Amniotic epithelial cell (primary cell): ENCODE measurements at regions not wholly inside any gene's neighbourhood (a gene's known extent, or its start where the extent isn't known, plus 50 kb on each side); places are given as distances from the start of the nearest gene placed in this dataset.
"Not testable (repeated sequence)": the region's sequence is repeated elsewhere in the genome, so short reads cannot be mapped to it uniquely, and the experiment has no call there.

ENCODE experiments used
- DNase-seq: peaks from one replicate; pipeline ENCODE4 v3.0.0-alpha.2; 2010; ENCODE audit warnings: low read depth

DNA sequence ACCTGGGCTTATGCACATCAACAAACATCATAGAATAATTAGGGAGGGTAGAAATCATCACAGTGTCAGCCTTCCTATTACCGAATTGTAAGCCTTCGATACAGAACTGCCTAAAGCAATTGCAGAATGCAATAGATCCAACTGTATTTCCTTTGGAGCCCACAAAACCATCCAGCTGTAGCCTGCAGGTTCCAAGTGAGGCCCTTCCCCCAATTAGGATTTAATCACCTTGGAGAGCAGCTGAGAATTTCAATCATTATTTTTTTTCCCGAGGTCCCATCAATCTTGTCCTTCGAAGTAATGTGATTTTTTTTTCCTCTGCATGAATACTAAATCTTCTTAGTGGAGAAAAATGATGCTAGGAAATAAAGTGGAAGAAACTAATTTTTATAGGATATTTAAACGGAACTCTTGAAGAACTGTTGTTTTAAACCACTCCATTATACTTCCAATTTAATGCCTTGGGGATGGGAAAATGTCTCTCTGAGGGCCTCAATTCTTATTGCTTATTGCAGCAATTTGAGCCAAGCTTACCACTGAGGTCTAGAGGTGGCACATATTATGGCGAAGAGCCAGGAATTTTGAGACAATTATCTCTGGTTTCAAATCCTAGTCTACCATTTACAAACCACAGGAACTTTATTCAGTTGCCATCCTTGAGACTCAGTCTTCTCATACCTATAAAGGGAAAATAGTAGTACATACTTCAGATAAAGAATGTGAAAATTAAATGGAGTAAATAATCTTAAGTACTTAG is 953.4 kb upstream of the IGFBP7 start:
- DNase-seq: peak; percentile 0

DNA sequence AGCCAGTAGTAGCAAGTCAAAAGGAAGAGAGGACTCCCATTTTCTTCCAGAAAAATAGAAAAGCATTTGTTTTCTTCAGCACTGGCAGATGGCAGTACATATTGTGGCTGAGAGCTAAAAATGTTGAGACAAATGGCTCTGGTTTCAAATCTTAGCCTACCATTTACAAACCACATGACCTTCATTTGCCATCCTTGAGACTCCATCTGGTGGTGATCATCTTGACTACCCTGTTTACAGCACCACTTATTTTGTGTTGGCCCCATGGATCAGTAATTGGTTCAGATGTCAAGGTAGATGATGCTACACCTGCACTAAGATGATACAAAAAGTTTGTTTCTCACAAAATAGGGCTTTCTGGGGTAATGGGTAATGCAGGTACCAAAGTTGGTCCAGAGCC is 951.8 kb upstream of the IGFBP7 start:
- DNase-seq: no peak

GRCh38 chr4:58050439-58050838 is 940.3 kb upstream of the IGFBP7 start:
- DNase-seq: no peak

DNA sequence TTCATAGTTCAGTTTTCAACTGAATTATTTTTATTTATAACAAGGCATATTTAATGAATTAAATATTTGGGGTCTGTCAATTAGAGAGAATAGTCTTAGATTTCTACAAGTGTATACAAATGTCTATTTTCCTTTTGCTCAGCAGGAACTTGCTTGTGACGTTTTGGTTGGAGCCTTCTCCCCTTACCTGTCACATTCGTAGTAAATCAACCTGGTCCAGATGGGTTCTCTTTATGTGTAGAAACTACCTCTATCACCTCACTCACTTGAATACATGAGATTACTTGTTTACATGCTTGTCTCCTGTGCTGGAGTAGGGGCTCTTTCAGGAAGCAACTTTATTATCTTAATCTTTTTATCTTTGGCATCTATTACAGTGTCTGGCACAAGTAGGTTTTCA is 938.3 kb upstream of the IGFBP7 start:
- DNase-seq: no peak

- DNase-seq: no peak
These were observed 932.0 kb upstream of the IGFBP7 start for GRCh38 chr4:58042176-58042575.

DNA sequence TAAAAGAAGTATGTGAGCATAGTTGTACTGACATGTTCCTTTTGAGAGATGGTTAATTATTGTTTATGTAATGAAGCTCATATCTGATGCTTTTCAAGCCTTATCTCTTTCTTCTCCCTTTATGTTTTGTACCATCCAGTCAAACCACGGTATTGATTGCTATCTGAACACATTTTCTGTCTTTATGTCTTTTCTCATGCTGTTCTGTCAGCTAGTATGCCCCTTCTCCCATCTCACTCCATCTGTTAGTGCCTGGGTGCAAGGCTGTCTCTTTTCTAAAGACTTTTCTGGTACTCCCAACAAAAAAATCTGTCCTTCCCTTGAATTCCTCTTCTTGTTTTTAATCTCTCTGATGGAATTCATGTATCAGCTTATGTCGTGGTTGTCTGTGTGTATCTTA is 883.8 kb upstream of the IGFBP7 start:
- DNase-seq: no peak

GRCh38 chr4:57989430-57989829 is 879.2 kb upstream of the IGFBP7 start:
- no peak for DNase-seq

- DNase-seq: no peak
These were observed 875.0 kb upstream of the IGFBP7 start for GRCh38 chr4:57985161-57985560.

- DNase-seq: no peak
These were observed 870.9 kb upstream of the IGFBP7 start for GRCh38 chr4:57981123-57981522.

DNA sequence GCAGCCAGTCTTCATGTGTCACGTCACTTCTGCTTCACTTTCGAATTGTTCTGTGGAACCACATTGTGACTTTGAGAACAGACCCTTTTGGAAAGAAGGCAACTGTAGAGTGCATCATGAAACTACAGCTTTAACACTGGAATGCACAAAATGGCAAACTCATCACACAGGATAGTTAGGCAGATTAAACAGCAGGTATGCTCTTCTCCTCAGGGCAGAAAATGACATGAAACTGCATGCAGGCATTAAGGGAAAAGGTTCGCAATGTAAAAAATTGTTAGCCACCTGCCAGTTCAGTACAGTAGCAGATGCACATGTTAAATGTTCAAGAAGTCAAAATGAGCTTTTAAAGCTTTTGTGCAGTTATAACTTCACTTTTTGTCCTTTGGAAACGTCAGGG is 864.6 kb upstream of the IGFBP7 start:
- no peak for DNase-seq

GRCh38 chr4:57973819-57974218 is 863.6 kb upstream of the IGFBP7 start:
- DNase-seq: no peak

GRCh38 chr4:57971261-57971660 is 861.1 kb upstream of the IGFBP7 start:
- DNase-seq: no peak

DNA sequence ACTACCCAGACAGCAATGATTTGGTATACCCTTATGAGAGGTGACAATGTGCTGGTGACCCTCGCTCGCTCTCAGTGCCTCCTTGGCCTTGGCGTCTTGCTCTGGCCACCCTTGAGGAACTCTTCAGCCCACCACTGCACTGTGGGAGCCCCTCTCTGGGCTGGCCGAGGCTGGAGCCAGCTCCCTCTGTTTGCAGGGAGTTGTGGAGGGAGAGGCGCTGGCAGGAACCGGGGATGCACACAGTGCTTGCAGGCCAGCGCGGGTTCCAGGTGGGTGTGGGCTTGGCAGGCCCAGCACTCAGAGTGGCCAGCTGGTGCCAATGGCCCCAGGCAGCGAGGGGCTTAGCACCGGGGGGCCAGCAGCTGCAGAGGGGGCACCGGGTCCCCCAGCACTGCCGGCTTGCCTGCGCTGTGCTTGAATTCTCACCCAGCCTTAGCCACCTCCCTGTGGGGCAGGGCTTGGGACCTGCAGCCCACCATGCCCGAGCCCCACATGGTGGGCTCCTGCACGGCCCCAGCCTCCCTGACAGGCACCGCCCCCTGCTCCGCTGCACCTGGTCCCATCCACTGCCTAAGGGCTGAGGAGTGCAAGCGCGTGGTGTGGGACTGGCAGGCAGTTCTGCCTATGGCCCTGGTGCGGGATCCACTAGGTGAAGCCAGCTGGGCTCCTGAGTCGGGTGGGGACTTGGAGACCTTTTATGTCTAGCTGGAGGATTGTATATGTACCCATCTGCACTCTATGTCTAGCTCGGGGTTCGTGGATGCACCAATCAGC is 857.0 kb upstream of the IGFBP7 start:
- DNase-seq: no peak

GRCh38 chr4:57965431-57965830 is 855.2 kb upstream of the IGFBP7 start:
- not testable (repeated sequence) for DNase-seq

GRCh38 chr4:57945298-57945697 is 835.1 kb upstream of the IGFBP7 start:
- peak; percentile 1 for DNase-seq

DNA sequence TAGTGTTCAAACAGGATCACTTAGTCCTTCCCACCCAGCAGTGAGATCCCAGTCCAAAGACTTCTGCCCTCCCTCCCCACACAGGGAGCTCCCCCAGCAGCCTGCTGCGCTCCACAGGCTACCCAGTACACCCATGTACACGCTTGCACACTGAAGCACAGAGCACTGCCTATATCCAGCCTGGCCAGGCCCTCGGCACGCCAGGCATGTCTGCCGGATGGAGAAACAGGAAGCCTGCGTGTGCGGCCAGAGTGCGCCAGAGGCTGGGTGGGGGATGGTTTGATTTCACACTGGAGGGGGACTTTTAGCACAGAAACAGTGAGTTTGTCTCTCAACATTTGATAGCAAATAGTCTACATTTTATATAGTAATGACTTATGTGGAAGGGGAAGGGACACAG is 833.5 kb upstream of the IGFBP7 start:
- peak; percentile 15 for DNase-seq

DNA sequence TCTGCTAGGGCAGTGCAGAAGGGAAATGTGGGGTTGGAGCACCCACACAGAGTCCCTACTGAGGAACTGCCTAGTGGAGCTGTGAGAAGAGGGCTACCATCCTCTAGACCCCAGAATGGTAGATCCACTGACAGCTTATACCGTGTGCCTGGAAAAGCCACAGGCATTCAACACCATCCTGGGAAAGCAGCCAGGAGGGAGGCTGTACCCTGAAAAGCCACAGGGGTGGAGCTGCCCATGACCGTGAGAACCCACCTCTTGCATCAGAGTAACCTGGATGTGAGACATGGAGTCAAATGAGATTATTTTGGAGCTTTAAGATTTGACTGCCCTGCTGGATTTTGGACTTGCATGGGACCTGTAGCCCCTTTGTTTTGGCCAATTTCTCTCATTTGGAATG is 827.1 kb upstream of the IGFBP7 start:
- not testable (repeated sequence) for DNase-seq

- no peak for DNase-seq
These were observed 816.1 kb upstream of the IGFBP7 start for GRCh38 chr4:57926311-57926710.

DNA sequence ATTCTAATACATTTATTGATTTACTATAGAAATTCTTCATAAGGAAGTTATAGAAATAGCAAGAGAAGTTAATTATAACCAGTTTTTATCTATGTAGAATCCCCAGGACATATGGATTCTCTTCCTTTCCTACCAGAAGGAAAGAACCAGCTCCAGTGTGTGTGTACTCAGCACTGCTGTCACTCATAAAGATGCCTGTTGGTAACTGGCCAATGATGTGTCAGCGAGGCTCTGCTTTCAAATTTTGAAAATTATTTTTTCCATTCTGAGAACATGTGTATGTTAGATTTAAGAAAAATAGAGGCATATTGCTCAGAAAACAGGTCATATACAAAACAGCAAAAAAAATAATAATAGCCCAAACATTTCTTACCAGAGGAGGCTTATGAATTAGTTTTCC is 814.8 kb upstream of the IGFBP7 start:
- DNase-seq: no peak

GRCh38 chr4:57916479-57916878 is 806.3 kb upstream of the IGFBP7 start:
- no peak for DNase-seq

GRCh38 chr4:57911203-57911602 is 801.0 kb upstream of the IGFBP7 start:
- DNase-seq: no peak

GRCh38 chr4:57910151-57910550 is 800.0 kb upstream of the IGFBP7 start:
- DNase-seq: no peak

DNA sequence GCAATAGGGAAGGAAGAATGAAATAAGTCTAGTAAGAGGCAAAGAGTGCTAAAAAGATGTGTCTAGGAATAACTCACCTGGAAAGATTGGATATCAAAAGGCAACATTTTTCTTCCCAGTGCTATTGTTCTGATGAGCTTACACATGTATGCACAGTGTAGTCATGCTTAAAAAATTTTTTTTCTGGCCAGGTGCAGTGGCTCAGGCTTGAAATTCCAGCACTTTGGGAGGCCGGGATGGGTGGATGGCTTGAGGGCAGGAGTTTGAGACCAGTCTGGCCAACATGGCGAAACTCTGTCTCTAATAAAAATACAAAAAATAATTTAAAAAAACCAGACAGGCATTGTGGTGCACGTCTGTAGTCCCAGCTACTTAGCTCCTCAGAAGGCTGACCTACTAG is 795.8 kb upstream of the IGFBP7 start:
- DNase-seq: no peak

- DNase-seq: no peak
These were observed 766.9 kb upstream of the IGFBP7 start for GRCh38 chr4:57877047-57877458.
